Fibroblast of villous mesenchyme (primary cell): ENCODE measurements at regions not wholly inside any gene's neighbourhood (a gene's known extent, or its start where the extent isn't known, plus 50 kb on each side); places are given as distances from the start of the nearest gene placed in this dataset.
A peak's percentile ranks its signal among the peaks of the same experiment; 100 is the strongest.

Experiments used
- DNase-seq: peaks from one replicate; pipeline ENCODE4 v3.0.0-alpha.2; 2010; ENCODE audit warnings: low read depth
- H3K4me3 ChIP-seq: 2 replicates; pipeline ENCODE4 v1.5.1; 2011; ENCODE audit warnings: low read depth, mild to moderate bottlenecking, low read length
- TF ChIP-seq, protein P1 (sequence below): IDR thresholded peaks from 2 replicates; pipeline ENCODE4 v1.5.1; 2012; ENCODE audit warnings: low read depth, mild to moderate bottlenecking, low read length; ENCODE audit not compliant: insufficient read depth

DNA sequence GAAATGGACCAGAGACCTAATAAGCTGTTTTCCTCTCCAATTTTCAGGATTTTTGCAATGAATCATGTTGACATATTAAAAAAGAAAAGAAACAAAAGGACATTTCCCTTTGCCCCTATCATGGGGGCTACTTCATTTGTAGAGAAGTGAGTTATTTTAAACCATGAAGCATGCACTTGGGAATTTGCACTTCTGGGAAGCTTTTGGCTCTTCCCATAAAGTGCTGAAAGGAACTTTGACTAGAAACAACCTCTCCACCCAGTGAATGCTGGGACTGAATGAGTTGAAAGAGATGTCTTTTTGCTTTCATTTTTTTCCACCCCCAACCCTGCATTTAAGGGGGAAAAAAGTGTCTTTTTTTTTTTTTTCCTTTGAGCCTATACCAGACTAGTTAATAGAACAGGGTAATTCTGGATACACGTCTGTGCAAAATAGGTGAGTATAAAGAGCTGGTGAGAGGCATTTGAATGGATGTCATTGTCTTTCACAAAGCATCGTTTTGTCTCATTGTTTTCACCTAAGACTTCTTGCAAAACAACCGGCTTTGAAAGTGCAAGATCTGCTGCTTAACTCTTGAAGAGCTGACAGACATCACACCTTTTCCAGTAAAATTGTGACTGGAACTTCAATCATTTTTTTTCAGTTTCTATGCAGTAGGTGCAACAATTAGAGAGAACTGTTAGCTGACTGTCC lies 138.7 kb upstream of the BACH2 start:
- no peak for DNase-seq
- no peak overlapping the region for H3K4me3 ChIP-seq
- TF ChIP-seq, protein P1, sequence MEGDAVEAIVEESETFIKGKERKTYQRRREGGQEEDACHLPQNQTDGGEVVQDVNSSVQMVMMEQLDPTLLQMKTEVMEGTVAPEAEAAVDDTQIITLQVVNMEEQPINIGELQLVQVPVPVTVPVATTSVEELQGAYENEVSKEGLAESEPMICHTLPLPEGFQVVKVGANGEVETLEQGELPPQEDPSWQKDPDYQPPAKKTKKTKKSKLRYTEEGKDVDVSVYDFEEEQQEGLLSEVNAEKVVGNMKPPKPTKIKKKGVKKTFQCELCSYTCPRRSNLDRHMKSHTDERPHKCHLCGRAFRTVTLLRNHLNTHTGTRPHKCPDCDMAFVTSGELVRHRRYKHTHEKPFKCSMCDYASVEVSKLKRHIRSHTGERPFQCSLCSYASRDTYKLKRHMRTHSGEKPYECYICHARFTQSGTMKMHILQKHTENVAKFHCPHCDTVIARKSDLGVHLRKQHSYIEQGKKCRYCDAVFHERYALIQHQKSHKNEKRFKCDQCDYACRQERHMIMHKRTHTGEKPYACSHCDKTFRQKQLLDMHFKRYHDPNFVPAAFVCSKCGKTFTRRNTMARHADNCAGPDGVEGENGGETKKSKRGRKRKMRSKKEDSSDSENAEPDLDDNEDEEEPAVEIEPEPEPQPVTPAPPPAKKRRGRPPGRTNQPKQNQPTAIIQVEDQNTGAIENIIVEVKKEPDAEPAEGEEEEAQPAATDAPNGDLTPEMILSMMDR, result no peak

DNA sequence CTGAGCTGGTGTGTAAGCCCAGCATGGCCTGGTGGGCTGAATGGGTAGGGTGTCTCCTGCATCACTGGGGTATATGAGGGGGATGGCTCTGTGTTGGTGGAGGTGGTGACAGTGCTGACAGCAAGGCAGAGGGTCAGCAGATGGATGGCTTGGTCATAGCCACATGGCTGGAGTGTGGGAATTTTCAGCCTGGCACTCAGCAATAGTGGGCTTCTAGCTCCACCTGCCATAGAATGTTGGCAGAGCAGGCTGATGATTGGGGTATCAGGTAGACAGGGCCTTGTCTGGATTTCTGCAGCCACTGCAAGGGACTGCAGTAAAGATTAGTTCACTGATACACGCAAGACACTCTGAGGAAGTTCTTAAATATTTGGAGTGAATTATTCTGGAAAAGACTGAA lies 137.5 kb upstream of the BACH2 start:
- H3K4me3 ChIP-seq, result no peak overlapping the region
- DNase-seq, result no peak
- TF ChIP-seq, protein P1, result no peak

DNA sequence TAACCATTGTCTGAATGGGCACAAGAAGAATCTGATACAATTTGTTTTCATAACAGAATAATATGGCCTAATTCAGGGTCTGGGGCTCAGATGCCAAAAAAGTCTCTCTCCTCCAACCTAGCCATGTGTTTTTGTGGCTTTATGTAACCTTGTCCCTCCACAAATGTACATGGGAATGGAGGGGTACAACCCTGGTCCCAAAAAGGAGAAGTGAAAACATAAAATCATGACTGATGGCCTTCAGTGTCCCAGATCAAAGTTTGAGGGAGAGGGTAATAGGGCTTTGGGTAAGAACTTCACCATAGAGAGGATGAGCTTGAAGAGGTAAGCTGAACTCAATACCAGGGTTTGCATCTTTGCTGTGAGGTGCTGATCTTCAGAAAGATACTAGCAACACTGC lies 136.3 kb upstream of the BACH2 start:
- TF ChIP-seq, protein P1, result no peak
- H3K4me3 ChIP-seq, result no peak overlapping the region
- DNase-seq, result no peak

DNA sequence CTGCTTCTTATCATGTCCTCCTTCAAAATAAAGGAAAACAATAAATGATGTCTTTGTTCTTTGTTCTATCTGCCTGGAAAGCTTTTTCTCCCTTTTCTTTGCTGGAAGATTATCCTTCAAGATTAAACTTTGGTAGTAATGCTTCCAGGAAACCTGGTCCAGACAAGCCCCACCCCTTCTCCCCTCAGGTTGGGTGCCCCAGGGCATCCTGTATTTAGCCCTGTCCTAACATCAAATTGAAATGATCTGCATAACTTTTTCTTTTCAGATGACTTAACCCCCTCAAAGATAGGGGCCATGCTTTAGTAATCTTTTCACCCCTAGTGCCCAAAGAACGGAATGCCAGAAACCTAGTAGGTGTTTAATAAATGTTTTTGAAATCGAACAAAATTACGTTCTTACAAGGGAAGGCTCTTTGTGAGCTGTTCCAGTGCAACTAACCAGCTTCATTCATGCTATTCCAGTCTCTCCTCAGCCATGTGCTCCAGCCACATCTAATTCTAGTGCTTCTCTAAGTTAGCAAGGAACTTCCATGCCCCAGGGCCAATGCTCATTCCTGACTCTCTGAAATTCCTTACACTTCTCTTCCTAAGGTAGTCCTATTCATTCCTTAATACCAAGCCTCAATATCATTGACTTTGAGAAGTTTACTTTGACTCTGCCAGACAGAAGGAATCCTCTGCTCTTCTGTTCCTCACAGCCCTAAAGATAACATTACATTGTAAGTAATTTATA lies 135.6 kb upstream of the BACH2 start:
- H3K4me3 ChIP-seq, result no peak overlapping the region
- DNase-seq, result no peak
- TF ChIP-seq, protein P1, result no peak

GRCh38 chr6:90431576-90431975 lies 134.9 kb upstream of the BACH2 start:
- DNase-seq, result no peak
- TF ChIP-seq, protein P1, result no peak
- H3K4me3 ChIP-seq, result no peak overlapping the region

- H3K4me3 ChIP-seq, result no peak overlapping the region
- DNase-seq, result peak; percentile 7
- TF ChIP-seq, protein P1, result no peak
Observed at GRCh38 chr6:90429713-90430112, 133.1 kb upstream of the BACH2 start.

GRCh38 chr6:90428514-90428913 lies 131.9 kb upstream of the BACH2 start:
- TF ChIP-seq, protein P1, result no peak
- no peak overlapping the region for H3K4me3 ChIP-seq
- DNase-seq, result no peak
